ENCODE measurements at regions not wholly inside any gene's neighbourhood (a gene's known extent, or its start where the extent isn't known, plus 50 kb on each side); places are given as distances from the start of the nearest gene placed in this dataset.

- no peak for TF ChIP-seq RFX3 (CRISPR knock-in tag; IDR thresholded peaks at IDR 0.05)
- TF ChIP-seq, protein P1, sequence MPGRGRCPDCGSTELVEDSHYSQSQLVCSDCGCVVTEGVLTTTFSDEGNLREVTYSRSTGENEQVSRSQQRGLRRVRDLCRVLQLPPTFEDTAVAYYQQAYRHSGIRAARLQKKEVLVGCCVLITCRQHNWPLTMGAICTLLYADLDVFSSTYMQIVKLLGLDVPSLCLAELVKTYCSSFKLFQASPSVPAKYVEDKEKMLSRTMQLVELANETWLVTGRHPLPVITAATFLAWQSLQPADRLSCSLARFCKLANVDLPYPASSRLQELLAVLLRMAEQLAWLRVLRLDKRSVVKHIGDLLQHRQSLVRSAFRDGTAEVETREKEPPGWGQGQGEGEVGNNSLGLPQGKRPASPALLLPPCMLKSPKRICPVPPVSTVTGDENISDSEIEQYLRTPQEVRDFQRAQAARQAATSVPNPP (CRISPR knock-in tag; IDR thresholded peaks at IDR 0.05) = no peak
- TF ChIP-seq SYNCRIP (IDR thresholded peaks at IDR 0.05; ENCODE audit: insufficient read depth, low read depth, low read length) = no peak
- no peak for TF ChIP-seq ATF5 (CRISPR knock-in tag; IDR thresholded peaks at IDR 0.05; ENCODE audit: low read depth)
Measured at GRCh38 chr5:93805616-93806379, 64.4 kb upstream of the POU5F2 start (continued).

- TF ChIP-seq MIXL1 (CRISPR knock-in tag; IDR thresholded peaks at IDR 0.05) (0 out of 2 replicates have a peak, but pooled peaks have one; percentile 18), STAG1 (CRISPR knock-in tag; IDR thresholded peaks at IDR 0.05) (peak; percentile 81), SMC3 (IDR thresholded peaks at IDR 0.05; ENCODE audit: low read length) (peak; percentile 79), RAD21 (CRISPR knock-in tag; IDR thresholded peaks at IDR 0.05) (peak; percentile 37; the same call in 1 of the 2 replicates), PAWR (CRISPR knock-in tag; IDR thresholded peaks at IDR 0.05; ENCODE audit: borderline replicate concordance) (no peak), CTCF (CRISPR knock-in tag; IDR thresholded peaks at IDR 0.05) (peak; percentile 61)
- no peaks in the 10 kb centered on the region for H3K9me3 ChIP-seq (ENCODE audit: low read length)
- H3K27ac ChIP-seq (ENCODE audit: extremely low read length, insufficient read depth, low read length) = no peak overlapping the region
- FAIRE-seq (peak; percentile 66), ATAC-seq (peak; percentile 54), DNase-seq (ENCODE audit: low spot score) (peak; percentile 45)
- no peaks in the 10 kb centered on the region for H3K27me3 ChIP-seq (ENCODE audit: control insufficient read depth in 1 of 2, insufficient read depth in 2 of 2, low read length in 2 of 2)
- H4K20me1 ChIP-seq (ENCODE audit: insufficient read depth, low read length) = no peaks in the 10 kb centered on the region
- H3K79me2 ChIP-seq (ENCODE audit: insufficient read depth, low read length) = no peaks in the 10 kb centered on the region
- peak overlapping the region; percentile 25 for H3K4me2 ChIP-seq (ENCODE audit: low read depth, low read length)
- intact Hi-C loops (cut with micrococcal nuclease; ENCODE audit: unreplicated experiment) (loop anchor here (10.0 kb wide), 2 partner anchors 916 to 1116 kb away; no protein-coding TSS in a partner anchor), in situ Hi-C loops (cut with HindIII; ENCODE audit: extremely low pct_ligation_motif_present, low pct_unique_long_range_greater_than_20kb) (no loop called here)
- H3K4me1 ChIP-seq (ENCODE audit: insufficient read depth, low read length) = peaks cover 5% of the 10 kb centered on the region
- ChIA-PET CTCF (ENCODE audit: low intra/inter-chr PET ratio, low total read pairs) (interaction anchor here (1.3 to 2.5 kb wide), 4 partner anchors 193 to 1492 kb away, joined by 4 to 19 read pairs (median 8); partner anchors contain the start of gene NR2F1-AS1), POLR2A (no interaction called here)
- H2AFZ ChIP-seq (ENCODE audit: low read length) = no peak overlapping the region
- no peaks in the 10 kb centered on the region for H3K36me3 ChIP-seq (replicated peaks in 1 of 2; ENCODE audit: control insufficient read depth in 1 of 2, insufficient read depth in 2 of 2, low read length in 2 of 2)
- H3K4me3 ChIP-seq (replicated peaks in 1 of 3; ENCODE audit: insufficient read depth in 1 of 3, low read depth in 2 of 3, low read length in 3 of 3) = no peak overlapping the region
- no TSS peak for BruUV-seq (replicated peaks)
- H3K9ac ChIP-seq (ENCODE audit: insufficient read depth, low read depth, low read length) = no peak overlapping the region
- 7% methylated on average over 2 of the region's 2 CpGs for WGBS (ENCODE audit: low lambda C conversion rate)
Measured at GRCh38 chr5:93800988-93801811, 59.8 kb upstream of the POU5F2 start.

Measured in HepG2 (cell line).